Keratinocyte (primary cell): ENCODE measurements at regions not wholly inside any gene's neighbourhood (a gene's known extent, or its start where the extent isn't known, plus 50 kb on each side); places are given as distances from the start of the nearest gene placed in this dataset.

Experiments used
- DNase-seq: peaks from one replicate; pipeline ENCODE4 v3.0.0-alpha.2; 2011; ENCODE audit warnings: low read depth, missing footprints, low spot score
- FAIRE-seq: peaks from 2 replicates; lab custom pipeline; 2011; peaks lifted over from hg19 to GRCh38; lab: Jason Lieb, UNC
- H2AFZ ChIP-seq: 2 replicates; pipeline ENCODE4 v1.6.0; 2012; ENCODE audit warnings: low read length, control low read depth, inconsistent platforms; ENCODE audit not compliant: control insufficient read depth
- H3K27ac ChIP-seq: 2 replicates; pipeline ENCODE4 v1.5.1; 2011; ENCODE audit warnings: low read length; ENCODE audit not compliant: control insufficient read depth, insufficient read depth
- H3K27me3 ChIP-seq: 3 replicates; pipeline ENCODE4 v1.6.0; 2011; ENCODE audit warnings: low read length; ENCODE audit not compliant: control insufficient read depth, insufficient read depth; ENCODE audit errors: extremely low read depth
- H3K36me3 ChIP-seq, 2 experiments: 2 replicates in 1 of 2; 3 replicates in 1 of 2; pipeline ENCODE4 v1.5.1; 2011; ENCODE audit warnings: low read length in 2 of 2, mild to moderate bottlenecking in 1 of 2; ENCODE audit not compliant: control insufficient read depth in 2 of 2, insufficient read depth in 2 of 2; ENCODE audit errors: extremely low read depth in 1 of 2
- H3K4me1 ChIP-seq: 3 replicates; pipeline ENCODE4 v1.5.1; 2011; ENCODE audit warnings: low read length; ENCODE audit not compliant: control insufficient read depth, insufficient read depth; ENCODE audit errors: extremely low read depth
- H3K4me2 ChIP-seq: 3 replicates; pipeline ENCODE4 v1.6.0; 2011; ENCODE audit warnings: low read depth, low read length; ENCODE audit not compliant: control insufficient read depth, insufficient read depth; ENCODE audit errors: extremely low read depth
- H3K4me3 ChIP-seq, 3 experiments: fragments of 200-600 bp in 1 of 3; sonication (generic) in 1 of 3; 2 replicates in 2 of 3; 3 replicates in 1 of 3; pipeline ENCODE4 v1.5.1; 2011 to 2016; ENCODE audit warnings: low read length in 3 of 3, mild to moderate bottlenecking in 3 of 3, control low read depth in 2 of 3, inconsistent platforms in 1 of 3, low read depth in 1 of 3, mixed read lengths in 1 of 3, mixed run types in 1 of 3, moderate library complexity in 1 of 3; ENCODE audit not compliant: control insufficient read depth in 2 of 3, insufficient read depth in 2 of 3; ENCODE audit errors: extremely low read depth in 1 of 3
- H3K79me2 ChIP-seq: 2 replicates; pipeline ENCODE4 v1.6.0; 2012; ENCODE audit warnings: low read length; ENCODE audit not compliant: control insufficient read depth, insufficient read depth
- H3K9ac ChIP-seq: 3 replicates; pipeline ENCODE4 v1.6.0; 2011; ENCODE audit warnings: low read length; ENCODE audit not compliant: control insufficient read depth, insufficient read depth; ENCODE audit errors: extremely low read depth
- H3K9me1 ChIP-seq: 3 replicates; pipeline ENCODE4 v1.6.0; 2011; ENCODE audit warnings: low read length; ENCODE audit not compliant: control insufficient read depth, insufficient read depth; ENCODE audit errors: extremely low read depth
- H3K9me3 ChIP-seq: 2 replicates; pipeline ENCODE4 v1.5.1; 2012; ENCODE audit warnings: low read depth, low read length; ENCODE audit not compliant: control insufficient read depth
- H4K20me1 ChIP-seq: 3 replicates; pipeline ENCODE4 v1.6.0; 2011; ENCODE audit warnings: low read length; ENCODE audit not compliant: control insufficient read depth, insufficient read depth; ENCODE audit errors: extremely low read depth
- EZH2 ChIP-seq: IDR thresholded peaks from one replicate; pipeline ENCODE4 v1.6.1; 2012; ENCODE audit warnings: inconsistent platforms, mild to moderate bottlenecking, low read length, moderate library complexity
- dilution Hi-C: fragments of 300-500 bp; cut with MboI; formaldehyde crosslinking; loops from one replicate; pipeline ENCODE4 v1.7.0; 2020; ENCODE audit warnings: low sequenced_read_pairs; ENCODE audit not compliant: extremely low pct_ligation_motif_present
- TF ChIP-seq, protein P1 (sequence below), 3 experiments: IDR thresholded peaks in 1 of 3; conservative IDR thresholded peaks in 1 of 3; optimal IDR thresholded peaks in 1 of 3; 2 replicates in 2 of 3; 3 replicates in 1 of 3; pipeline versions ENCODE3 to v1.5.1; 2011; ENCODE audit warnings: low read length in 3 of 3, mild to moderate bottlenecking in 3 of 3, moderate library complexity in 2 of 3, control low read depth in 1 of 3, inconsistent platforms in 1 of 3; ENCODE audit not compliant: insufficient read depth in 2 of 3; ENCODE audit errors: extremely low read depth in 1 of 3

GRCh38 chr2:8235419-8235818 is 446.4 kb upstream of the ID2 start:
- TF ChIP-seq EZH2: no peak
- TF ChIP-seq, protein P1, sequence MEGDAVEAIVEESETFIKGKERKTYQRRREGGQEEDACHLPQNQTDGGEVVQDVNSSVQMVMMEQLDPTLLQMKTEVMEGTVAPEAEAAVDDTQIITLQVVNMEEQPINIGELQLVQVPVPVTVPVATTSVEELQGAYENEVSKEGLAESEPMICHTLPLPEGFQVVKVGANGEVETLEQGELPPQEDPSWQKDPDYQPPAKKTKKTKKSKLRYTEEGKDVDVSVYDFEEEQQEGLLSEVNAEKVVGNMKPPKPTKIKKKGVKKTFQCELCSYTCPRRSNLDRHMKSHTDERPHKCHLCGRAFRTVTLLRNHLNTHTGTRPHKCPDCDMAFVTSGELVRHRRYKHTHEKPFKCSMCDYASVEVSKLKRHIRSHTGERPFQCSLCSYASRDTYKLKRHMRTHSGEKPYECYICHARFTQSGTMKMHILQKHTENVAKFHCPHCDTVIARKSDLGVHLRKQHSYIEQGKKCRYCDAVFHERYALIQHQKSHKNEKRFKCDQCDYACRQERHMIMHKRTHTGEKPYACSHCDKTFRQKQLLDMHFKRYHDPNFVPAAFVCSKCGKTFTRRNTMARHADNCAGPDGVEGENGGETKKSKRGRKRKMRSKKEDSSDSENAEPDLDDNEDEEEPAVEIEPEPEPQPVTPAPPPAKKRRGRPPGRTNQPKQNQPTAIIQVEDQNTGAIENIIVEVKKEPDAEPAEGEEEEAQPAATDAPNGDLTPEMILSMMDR (optimal IDR thresholded peaks at IDR 0.05 in 1 of 3, IDR thresholded peaks at IDR 0.05 in 1 of 3, conservative IDR thresholded peaks at IDR 0.05 in 1 of 3; ENCODE audit: extremely low read depth in 1 of 3, insufficient read depth in 2 of 3, low read length in 3 of 3): no peak
- dilution Hi-C loops: no loop called here
- FAIRE-seq: no peak

GRCh38 chr2:8236391-8236790 is 445.5 kb upstream of the ID2 start:
- H3K4me3 ChIP-seq: no peak overlapping the region
- no peaks in the 10 kb centered on the region for H3K4me1 ChIP-seq
- H3K79me2 ChIP-seq: no peaks in the 10 kb centered on the region
- H3K27ac ChIP-seq: no peak overlapping the region
- H3K9me1 ChIP-seq: no peaks in the 10 kb centered on the region
- dilution Hi-C loops: no loop called here
- no peak overlapping the region for H3K9ac ChIP-seq
- no peak for FAIRE-seq
- no peak overlapping the region for H2AFZ ChIP-seq
- no peaks in the 10 kb centered on the region for H4K20me1 ChIP-seq
- H3K9me3 ChIP-seq: no peaks in the 10 kb centered on the region
- no peaks in the 10 kb centered on the region for H3K27me3 ChIP-seq
- H3K36me3 ChIP-seq: no peaks in the 10 kb centered on the region
- no peak for TF ChIP-seq EZH2
- TF ChIP-seq, protein P1 (optimal IDR thresholded peaks at IDR 0.05 in 1 of 3, IDR thresholded peaks at IDR 0.05 in 1 of 3, conservative IDR thresholded peaks at IDR 0.05 in 1 of 3; ENCODE audit: extremely low read depth in 1 of 3, insufficient read depth in 2 of 3, low read length in 3 of 3): no peak
- no peak overlapping the region for H3K4me2 ChIP-seq
- DNase-seq: no peak

More at GRCh38 chr2:8235419-8235818, 446.4 kb upstream of the ID2 start:
- no peak overlapping the region for H3K9ac ChIP-seq
- no peaks in the 10 kb centered on the region for H4K20me1 ChIP-seq
- no peak overlapping the region for H2AFZ ChIP-seq
- H3K27me3 ChIP-seq: no peaks in the 10 kb centered on the region
- H3K9me1 ChIP-seq: no peaks in the 10 kb centered on the region
- no peak overlapping the region for H3K27ac ChIP-seq
- H3K4me2 ChIP-seq: no peak overlapping the region
- no peak overlapping the region for H3K4me3 ChIP-seq
- no peaks in the 10 kb centered on the region for H3K36me3 ChIP-seq
- no peaks in the 10 kb centered on the region for H3K9me3 ChIP-seq
- H3K4me1 ChIP-seq: no peaks in the 10 kb centered on the region
- no peak for DNase-seq
- H3K79me2 ChIP-seq: no peaks in the 10 kb centered on the region
